HS-5 (cell line): ENCODE measurements at regions not wholly inside any gene's neighbourhood (a gene's known extent, or its start where the extent isn't known, plus 50 kb on each side); places are given as distances from the start of the nearest gene placed in this dataset.
"Not testable (repeated sequence)": the region's sequence is repeated elsewhere in the genome, so short reads cannot be mapped to it uniquely, and the experiment has no call there.

Experiments
- DNase-seq: peaks from one replicate; pipeline ENCODE4 v3.0.0-alpha.2; 2012; ENCODE audit warnings: low read depth

GRCh38 chr19:27881213-27881612, 1331.7 kb downstream of the UQCRFS1 start:
- no peak for DNase-seq

- no peak for DNase-seq
Observed at GRCh38 chr19:27876976-27877512, 1335.9 kb downstream of the UQCRFS1 start.

GRCh38 chr19:27876489-27876888, 1336.5 kb downstream of the UQCRFS1 start:
- DNase-seq, result no peak

GRCh38 chr19:27872370-27872769, 1340.6 kb downstream of the UQCRFS1 start:
- no peak for DNase-seq

- DNase-seq, result no peak
Observed at GRCh38 chr19:27870293-27870692, 1342.7 kb downstream of the UQCRFS1 start.

- DNase-seq, result no peak
Observed at GRCh38 chr19:27868007-27868406, 1344.9 kb downstream of the UQCRFS1 start.

- no peak for DNase-seq
Observed at GRCh38 chr19:27865927-27866777, 1346.8 kb downstream of the UQCRFS1 start.

- DNase-seq, result no peak
Observed at GRCh38 chr19:27861411-27861975, 1351.5 kb downstream of the UQCRFS1 start.

- no peak for DNase-seq
Observed at GRCh38 chr19:27860309-27860934, 1352.5 kb downstream of the UQCRFS1 start.

- DNase-seq, result no peak
Observed at GRCh38 chr19:27859689-27860088, 1353.3 kb downstream of the UQCRFS1 start.

GRCh38 chr19:27858981-27859581, 1353.9 kb downstream of the UQCRFS1 start:
- no peak for DNase-seq

GRCh38 chr19:27852931-27853330, 1360.0 kb downstream of the UQCRFS1 start:
- not testable (repeated sequence) for DNase-seq

- DNase-seq, result no peak
Observed at GRCh38 chr19:27851543-27852060, 1361.3 kb downstream of the UQCRFS1 start.

GRCh38 chr19:27851002-27851481, 1361.9 kb downstream of the UQCRFS1 start:
- no peak for DNase-seq

- no peak for DNase-seq
Observed at GRCh38 chr19:27846944-27847343, 1366.0 kb downstream of the UQCRFS1 start.

GRCh38 chr19:27844261-27844660, 1368.7 kb downstream of the UQCRFS1 start:
- no peak for DNase-seq

- DNase-seq, result no peak
Observed at GRCh38 chr19:27843861-27844260, 1369.1 kb downstream of the UQCRFS1 start.

GRCh38 chr19:27833031-27833430, 1379.9 kb downstream of the UQCRFS1 start:
- no peak for DNase-seq

GRCh38 chr19:27828829-27829228, 1384.1 kb downstream of the UQCRFS1 start:
- no peak for DNase-seq

GRCh38 chr19:27824108-27824507, 1388.8 kb downstream of the UQCRFS1 start:
- no peak for DNase-seq

GRCh38 chr19:27822336-27822735, 1390.6 kb downstream of the UQCRFS1 start:
- no peak for DNase-seq

GRCh38 chr19:27821418-27822018, 1391.4 kb downstream of the UQCRFS1 start:
- no peak for DNase-seq
